GM19438 (cell line): ENCODE measurements at regions not wholly inside any gene's neighbourhood (a gene's known extent, or its start where the extent isn't known, plus 50 kb on each side); places are given as distances from the start of the nearest gene placed in this dataset.
A peak's percentile ranks its signal among the peaks of the same experiment; 100 is the strongest.

ENCODE experiments used
- ATAC-seq: cut with Tn5 transposase; IDR thresholded peaks from one replicate; pipeline ENCODE4 v1.9.1; 2021; ENCODE audit warnings: low read depth; ENCODE audit not compliant: unreplicated experiment

GRCh38 chr2:167900435-167901114, 346.8 kb downstream of the STK39 start:
- no peak for ATAC-seq

GRCh38 chr2:167898340-167898739, 349.1 kb downstream of the STK39 start:
- no peak for ATAC-seq

- ATAC-seq, result no peak
These were observed 355.6 kb downstream of the STK39 start for GRCh38 chr2:167891841-167892240.

- no peak for ATAC-seq
These were observed 356.7 kb downstream of the STK39 start for GRCh38 chr2:167890739-167891138.

- no peak for ATAC-seq
These were observed 367.0 kb downstream of the STK39 start for GRCh38 chr2:167880415-167880814.

GRCh38 chr2:167875529-167875928, 371.9 kb downstream of the STK39 start:
- no peak for ATAC-seq

- no peak for ATAC-seq
These were observed 372.6 kb downstream of the STK39 start for GRCh38 chr2:167874812-167875211.

- no peak for ATAC-seq
These were observed 376.1 kb downstream of the STK39 start for GRCh38 chr2:167871286-167871685.

- ATAC-seq, result no peak
These were observed 378.2 kb downstream of the STK39 start for GRCh38 chr2:167869200-167869599.

GRCh38 chr2:167863377-167863776, 384.0 kb downstream of the STK39 start:
- ATAC-seq, result no peak

- ATAC-seq, result peak; percentile 64
These were observed 384.6 kb downstream of the STK39 start for GRCh38 chr2:167862782-167863181.

- ATAC-seq, result peak; percentile 15
These were observed 385.1 kb downstream of the STK39 start for GRCh38 chr2:167862296-167862695.

GRCh38 chr2:167861574-167862193, 385.7 kb downstream of the STK39 start:
- no peak for ATAC-seq

- ATAC-seq, result no peak
These were observed 387.3 kb downstream of the STK39 start for GRCh38 chr2:167860082-167860481.

GRCh38 chr2:167859676-167860075, 387.7 kb downstream of the STK39 start:
- ATAC-seq, result no peak

- no peak for ATAC-seq
These were observed 389.3 kb downstream of the STK39 start for GRCh38 chr2:167858086-167858485.

- ATAC-seq, result no peak
These were observed 390.0 kb downstream of the STK39 start for GRCh38 chr2:167857416-167857815.

GRCh38 chr2:167856190-167856589, 391.2 kb downstream of the STK39 start:
- ATAC-seq, result no peak

- ATAC-seq, result no peak
These were observed 392.2 kb downstream of the STK39 start for GRCh38 chr2:167855211-167855610.

- no peak for ATAC-seq
These were observed 393.7 kb downstream of the STK39 start for GRCh38 chr2:167853717-167854116.

GRCh38 chr2:167851876-167852275, 395.5 kb downstream of the STK39 start:
- ATAC-seq, result no peak

- ATAC-seq, result no peak
These were observed 396.0 kb downstream of the STK39 start for GRCh38 chr2:167851323-167851860.
